Kidney epithelial cell (primary cell): ENCODE measurements at regions not wholly inside any gene's neighbourhood (a gene's known extent, or its start where the extent isn't known, plus 50 kb on each side); places are given as distances from the start of the nearest gene placed in this dataset.

Experiments used
- DNase-seq: peaks from one replicate; pipeline ENCODE4 v3.0.0-alpha.2; 2010; ENCODE audit warnings: low read depth
- H3K27me3 ChIP-seq: 2 replicates; pipeline ENCODE4 v1.6.0; 2011; ENCODE audit warnings: low read length; ENCODE audit not compliant: control insufficient read depth, insufficient read depth
- H3K36me3 ChIP-seq: 2 replicates; pipeline ENCODE4 v1.5.1; 2011; ENCODE audit warnings: low read length; ENCODE audit not compliant: control insufficient read depth, insufficient read depth
- H3K4me3 ChIP-seq: 2 replicates; pipeline ENCODE4 v1.5.1; 2011; ENCODE audit warnings: low read depth, mild to moderate bottlenecking, control low read depth, low read length
- TF ChIP-seq, protein P1 (sequence below): IDR thresholded peaks from 2 replicates; pipeline ENCODE4 v1.5.1; 2011; ENCODE audit warnings: mild to moderate bottlenecking, moderate library complexity, low read length, control low read depth, inconsistent platforms; ENCODE audit not compliant: insufficient read depth, poor library complexity, severe bottlenecking

DNA sequence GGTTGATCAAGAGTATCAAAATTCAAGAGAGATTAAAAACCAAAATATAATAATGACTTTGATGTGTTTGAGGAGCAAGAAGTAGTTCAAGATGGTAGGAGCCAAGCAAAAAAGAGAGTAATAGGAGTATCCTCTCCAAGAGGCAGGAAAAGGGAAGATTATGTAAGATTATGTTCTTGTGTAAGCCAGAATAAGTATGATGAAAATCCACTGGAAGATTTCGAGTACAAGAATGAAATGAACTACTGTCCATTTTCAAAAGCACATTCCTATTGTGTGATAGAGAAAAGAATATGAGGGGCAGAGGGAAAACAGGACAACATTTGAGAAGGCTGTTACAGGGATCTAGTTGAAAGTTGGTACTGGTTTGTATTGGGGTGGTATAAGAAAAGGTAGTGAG lies 659.6 kb upstream of the INTU start:
- Histone ChIP-seq H3K27me3 (no peaks in the 10 kb centered on the region), H3K36me3 (no peaks in the 10 kb centered on the region), H3K4me3 (no peak overlapping the region)
- TF ChIP-seq, protein P1, sequence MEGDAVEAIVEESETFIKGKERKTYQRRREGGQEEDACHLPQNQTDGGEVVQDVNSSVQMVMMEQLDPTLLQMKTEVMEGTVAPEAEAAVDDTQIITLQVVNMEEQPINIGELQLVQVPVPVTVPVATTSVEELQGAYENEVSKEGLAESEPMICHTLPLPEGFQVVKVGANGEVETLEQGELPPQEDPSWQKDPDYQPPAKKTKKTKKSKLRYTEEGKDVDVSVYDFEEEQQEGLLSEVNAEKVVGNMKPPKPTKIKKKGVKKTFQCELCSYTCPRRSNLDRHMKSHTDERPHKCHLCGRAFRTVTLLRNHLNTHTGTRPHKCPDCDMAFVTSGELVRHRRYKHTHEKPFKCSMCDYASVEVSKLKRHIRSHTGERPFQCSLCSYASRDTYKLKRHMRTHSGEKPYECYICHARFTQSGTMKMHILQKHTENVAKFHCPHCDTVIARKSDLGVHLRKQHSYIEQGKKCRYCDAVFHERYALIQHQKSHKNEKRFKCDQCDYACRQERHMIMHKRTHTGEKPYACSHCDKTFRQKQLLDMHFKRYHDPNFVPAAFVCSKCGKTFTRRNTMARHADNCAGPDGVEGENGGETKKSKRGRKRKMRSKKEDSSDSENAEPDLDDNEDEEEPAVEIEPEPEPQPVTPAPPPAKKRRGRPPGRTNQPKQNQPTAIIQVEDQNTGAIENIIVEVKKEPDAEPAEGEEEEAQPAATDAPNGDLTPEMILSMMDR = no peak
- no peak for DNase-seq

DNA sequence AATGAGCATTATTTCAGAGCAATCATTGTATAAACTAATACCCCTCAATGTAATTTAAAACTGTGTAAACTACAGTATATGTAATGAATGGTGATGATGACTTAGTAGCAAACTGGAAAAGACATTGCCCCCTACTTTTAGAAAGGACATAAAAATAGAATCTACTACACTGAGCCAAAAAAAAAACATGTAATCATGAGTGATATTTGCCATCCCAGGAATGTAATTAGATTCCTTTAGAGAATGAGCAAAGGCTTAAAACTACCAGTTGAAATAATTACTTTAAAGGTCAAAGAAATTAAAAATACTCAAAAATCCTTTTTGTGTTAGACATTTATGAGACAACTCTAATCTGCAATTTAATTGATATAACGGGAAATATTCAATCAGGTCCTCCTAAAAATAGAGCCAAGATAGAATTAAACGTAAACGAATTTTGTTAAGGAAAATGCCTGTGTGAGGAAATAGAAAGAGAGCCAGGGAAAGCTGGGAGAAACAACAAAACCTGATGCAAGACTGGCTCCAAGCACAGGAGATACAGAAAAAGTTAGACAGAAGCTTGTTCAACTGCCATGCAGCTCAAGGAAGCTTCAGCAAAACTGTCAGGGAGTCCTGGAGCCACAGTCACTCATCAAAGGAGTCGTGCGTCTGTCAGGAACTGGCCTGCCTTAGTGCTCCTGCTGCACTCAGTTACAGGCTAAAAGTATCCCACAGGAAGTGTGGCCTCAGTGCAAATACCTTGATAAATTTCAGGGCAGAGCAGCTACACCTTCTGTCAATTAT lies 655.7 kb upstream of the INTU start:
- Histone ChIP-seq H3K4me3 (no peak overlapping the region), H3K27me3 (no peaks in the 10 kb centered on the region), H3K36me3 (no peaks in the 10 kb centered on the region)
- DNase-seq = no peak
- TF ChIP-seq, protein P1 = no peak

DNA sequence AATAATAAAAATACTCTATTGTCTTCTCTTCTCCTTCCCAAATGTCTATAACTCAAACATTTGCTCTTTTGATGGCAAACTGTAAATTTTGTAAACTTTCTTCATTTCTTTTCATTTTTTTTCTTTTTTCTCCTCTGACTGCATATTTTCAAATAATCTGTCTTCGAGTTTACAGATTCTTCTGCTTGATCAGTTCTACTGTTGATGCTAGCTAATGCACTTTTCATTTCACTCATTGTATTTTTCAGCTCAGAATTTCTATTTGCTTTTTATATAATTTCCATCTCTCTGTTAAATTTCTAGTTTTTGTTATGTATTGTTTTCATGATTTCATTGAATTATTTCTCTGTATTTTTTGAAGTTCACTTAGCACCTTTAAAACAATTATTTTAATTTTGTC lies 646.8 kb upstream of the INTU start:
- Histone ChIP-seq H3K27me3 (no peaks in the 10 kb centered on the region), H3K4me3 (no peak overlapping the region), H3K36me3 (no peaks in the 10 kb centered on the region)
- TF ChIP-seq, protein P1 = no peak
- DNase-seq = no peak

DNA sequence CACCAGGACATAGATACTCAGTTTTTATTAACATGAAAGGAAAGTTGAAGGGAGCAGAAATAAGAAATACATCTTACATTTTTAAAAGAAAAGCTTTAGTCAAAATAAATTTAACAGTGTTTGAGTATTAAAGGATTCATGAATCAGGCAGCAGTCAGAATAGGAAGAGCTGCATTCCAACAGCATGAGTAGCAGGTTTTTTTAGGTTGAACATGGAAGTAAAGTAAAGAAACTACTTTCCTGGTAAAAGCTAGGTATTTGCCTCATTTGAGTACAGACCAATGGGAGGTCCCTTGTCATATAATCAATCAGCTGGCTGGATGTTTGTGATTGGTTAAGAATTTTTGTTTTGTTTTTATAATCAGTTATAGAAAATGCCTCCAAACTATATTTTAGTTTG lies 645.9 kb upstream of the INTU start:
- peak; percentile 2 for DNase-seq
- TF ChIP-seq, protein P1 = no peak
- Histone ChIP-seq H3K4me3 (no peak overlapping the region), H3K27me3 (no peaks in the 10 kb centered on the region), H3K36me3 (no peaks in the 10 kb centered on the region)

DNA sequence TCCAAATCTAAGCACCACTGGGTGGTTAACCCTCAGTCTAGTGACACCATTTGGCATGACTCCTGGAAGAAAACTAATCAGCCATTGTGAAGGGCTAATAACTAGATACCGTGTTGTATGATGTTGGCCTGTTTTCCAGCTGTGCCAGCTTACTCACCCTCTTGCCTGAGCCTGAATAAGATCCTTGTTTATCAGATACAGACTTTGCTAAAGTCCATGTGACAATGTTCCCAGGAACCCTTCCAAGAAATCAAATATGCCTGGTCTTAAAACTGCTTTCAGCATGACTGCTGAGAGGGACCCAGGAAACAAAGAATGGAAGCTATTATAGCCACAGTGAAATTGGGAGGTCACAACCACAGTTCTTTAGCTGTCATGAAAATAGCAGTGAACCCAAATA lies 640.8 kb upstream of the INTU start:
- no peak for DNase-seq
- Histone ChIP-seq H3K36me3 (no peaks in the 10 kb centered on the region), H3K4me3 (no peak overlapping the region), H3K27me3 (no peaks in the 10 kb centered on the region)
- TF ChIP-seq, protein P1 = no peak

DNA sequence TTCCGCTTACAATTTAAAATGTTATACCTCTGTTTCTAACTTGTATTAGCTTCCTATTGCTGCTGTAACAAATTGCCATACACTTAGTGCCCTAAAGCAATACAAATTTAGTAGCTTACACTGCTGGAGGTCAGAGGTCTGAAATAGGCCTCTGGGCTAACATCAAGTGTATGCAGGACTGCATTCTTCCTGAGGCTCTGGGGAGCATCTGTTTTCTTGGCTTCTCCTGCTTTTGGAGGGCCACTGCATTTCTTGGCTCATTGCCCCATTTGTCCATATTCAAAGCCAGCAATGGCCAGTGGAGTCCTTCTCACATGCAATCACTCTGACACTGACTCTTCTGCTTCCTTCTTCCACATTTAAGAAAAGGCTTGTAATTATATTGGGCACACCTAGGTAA lies 639.8 kb upstream of the INTU start:
- TF ChIP-seq, protein P1 = no peak
- Histone ChIP-seq H3K36me3 (no peaks in the 10 kb centered on the region), H3K4me3 (no peak overlapping the region), H3K27me3 (no peaks in the 10 kb centered on the region)
- DNase-seq = no peak
